ENCODE measurements at regions not wholly inside any gene's neighbourhood (a gene's known extent, or its start where the extent isn't known, plus 50 kb on each side); places are given as distances from the start of the nearest gene placed in this dataset.

- Histone ChIP-seq H3K27me3 (no peaks in the 10 kb centered on the region), H3K9me3 (no peaks in the 10 kb centered on the region), H3K4me3 (no peak overlapping the region), H3K36me3 (no peaks in the 10 kb centered on the region), H3K27ac (replicated peaks in 1 of 4) (no peak overlapping the region), H3K4me1 (peaks cover 0 to 5% (median 0%) of the 10 kb centered on the region in 4 donors)
- no peak for DNase-seq (ENCODE audit: extremely low spot score)
- TF ChIP-seq POLR2A (IDR thresholded peaks at IDR 0.05; ENCODE audit: low read depth) (no peak), EP300 (IDR thresholded peaks at IDR 0.05) (no peak), POLR2AphosphoS5 (IDR thresholded peaks at IDR 0.05) (no peak)
- no CpG with 5 or more reads among the region's 4 CpGs for WGBS
- intact Hi-C loops (cut with DNase I) = no loop called here
These were observed 174.5 kb upstream of the USP9Y start for GRCh38 chrY:12526362-12527063.

DNA sequence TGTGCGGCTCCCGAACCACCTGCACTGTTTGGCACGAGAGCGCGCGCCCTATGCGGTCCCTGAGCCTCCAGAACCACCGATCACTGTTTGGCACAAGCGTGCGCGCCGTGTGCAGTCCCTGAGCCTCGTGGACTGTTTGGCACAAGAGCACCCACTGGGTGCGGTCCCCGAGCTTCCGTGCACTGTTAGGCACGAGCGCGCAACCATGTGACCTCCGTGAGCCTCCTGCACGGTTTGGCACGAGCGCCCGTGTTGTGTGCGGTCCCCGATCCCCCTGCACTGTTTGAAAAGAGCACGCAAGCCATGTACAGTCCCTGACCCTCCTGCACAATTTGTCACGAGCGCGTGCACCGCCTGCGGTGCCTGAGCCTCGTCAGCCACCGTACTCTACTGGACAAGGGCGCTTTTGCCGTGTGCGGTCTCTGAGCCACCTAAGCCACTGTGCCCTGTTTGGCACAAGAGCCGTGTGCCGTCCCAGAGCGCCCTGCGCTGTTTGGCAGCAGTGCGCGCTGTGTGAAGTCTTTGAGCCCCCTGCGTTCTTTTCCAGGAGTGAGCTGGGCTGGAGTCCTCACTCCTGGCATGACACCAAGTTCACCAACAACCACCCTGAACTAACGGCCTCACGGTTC lies 163.7 kb upstream of the USP9Y start:
- TF ChIP-seq EP300 (IDR thresholded peaks at IDR 0.05) (no peak), POLR2A (IDR thresholded peaks at IDR 0.05; ENCODE audit: low read depth) (no peak), CTCF (IDR thresholded peaks at IDR 0.05) (no peak), POLR2AphosphoS5 (IDR thresholded peaks at IDR 0.05) (no peak)
- H3K4me3 ChIP-seq = no peak overlapping the region
- peaks cover 0 to 19% (median 0%) of the 10 kb centered on the region in 4 donors for H3K27me3 ChIP-seq
- H3K9me3 ChIP-seq = no peaks in the 10 kb centered on the region
- no peaks in the 10 kb centered on the region for H3K4me1 ChIP-seq
- no peak overlapping the region for H3K27ac ChIP-seq (replicated peaks in 1 of 4)
- no peaks in the 10 kb centered on the region for H3K36me3 ChIP-seq
- no CpG with 5 or more reads among the region's 46 CpGs for whole genome bisulfite sequencing
- intact Hi-C loops (cut with DNase I) = no loop called here
- no peak for DNase-seq (ENCODE audit: extremely low spot score)

DNA sequence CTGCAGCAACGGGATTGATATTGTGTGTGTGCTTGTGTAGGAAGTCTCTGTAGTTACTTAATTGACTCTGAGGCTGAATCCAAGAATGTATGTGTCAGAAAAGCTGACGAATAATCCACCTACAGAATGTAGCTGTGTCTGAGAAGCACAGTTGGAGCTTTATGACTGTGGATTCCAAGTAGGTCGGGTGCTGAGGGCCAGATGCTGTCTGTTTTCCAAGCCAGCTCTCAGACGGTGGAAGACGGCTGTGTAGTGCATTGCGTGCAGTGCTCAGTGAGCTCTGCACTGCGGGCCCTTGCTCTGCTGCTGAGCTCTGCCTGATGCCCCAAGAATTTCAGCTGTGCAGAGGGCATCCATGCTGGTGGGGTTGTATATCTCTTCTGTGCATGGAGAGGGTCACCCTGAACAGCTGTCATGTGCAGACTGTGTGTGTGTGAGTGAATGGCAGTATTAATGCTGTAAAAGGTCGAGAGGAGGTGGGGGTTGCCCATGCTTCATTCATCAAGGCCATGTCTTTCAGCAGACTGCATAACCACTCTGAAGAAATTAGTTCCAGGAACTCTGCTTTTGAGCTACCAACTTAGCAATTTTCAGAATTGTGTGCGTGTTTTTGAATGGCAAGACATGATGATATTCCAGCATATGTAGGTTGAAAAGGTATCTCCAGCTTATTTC lies 154.1 kb upstream of the USP9Y start:
- intact Hi-C loops (cut with DNase I) = no loop called here
- Histone ChIP-seq H3K9me3 (no peaks in the 10 kb centered on the region), H3K27ac (replicated peaks in 1 of 4) (no peak overlapping the region), H3K4me3 (no peak overlapping the region), H3K4me1 (no peaks in the 10 kb centered on the region), H3K36me3 (no peaks in the 10 kb centered on the region), H3K27me3 (no peaks in the 10 kb centered on the region)
- TF ChIP-seq CTCF (IDR thresholded peaks at IDR 0.05) = no peak
- TF ChIP-seq POLR2AphosphoS5 (IDR thresholded peaks at IDR 0.05) = no peak
- no peak for TF ChIP-seq EP300 (IDR thresholded peaks at IDR 0.05)
- no peak for TF ChIP-seq POLR2A (IDR thresholded peaks at IDR 0.05; ENCODE audit: low read depth)
- no peak for DNase-seq (ENCODE audit: extremely low spot score)
- no CpG with 5 or more reads among the region's 9 CpGs for WGBS

DNA sequence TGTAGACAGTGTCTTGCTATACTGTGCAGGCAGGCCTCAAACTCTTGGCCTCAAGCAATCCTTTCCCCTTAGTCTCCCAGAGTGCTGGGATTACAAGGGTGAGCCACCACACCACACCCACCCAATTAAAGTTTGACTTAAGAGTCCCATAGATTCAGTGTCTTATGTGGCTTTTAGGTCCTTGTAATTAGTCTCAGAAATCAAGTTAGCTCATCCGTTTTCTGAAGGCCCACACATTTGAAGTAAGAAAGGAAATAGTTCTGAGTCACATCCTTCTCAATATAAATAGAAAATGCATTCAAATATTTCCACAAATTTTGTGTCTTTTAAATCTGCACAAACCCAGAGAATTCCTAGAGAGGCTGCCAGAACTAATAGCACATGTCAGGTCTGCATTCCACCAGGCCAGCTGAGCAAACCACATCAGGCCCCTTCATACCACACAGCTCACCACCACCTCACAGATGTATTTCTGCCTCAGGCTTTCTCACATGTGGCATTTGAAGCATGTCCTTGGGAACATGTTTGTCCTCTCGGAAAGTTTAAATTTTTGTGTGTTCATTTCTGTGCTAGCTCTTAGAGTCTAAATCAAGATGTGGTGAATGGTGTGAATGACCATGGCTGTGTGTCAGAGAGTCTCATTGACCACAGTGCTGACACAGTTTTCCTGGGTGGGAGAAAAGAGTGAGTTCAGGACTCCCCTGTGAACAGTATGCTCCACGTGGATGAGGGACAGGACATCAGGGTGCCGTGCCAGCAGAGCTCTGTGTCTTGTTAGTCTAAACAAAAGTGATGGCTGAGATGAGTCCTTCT lies 148.4 kb upstream of the USP9Y start:
- no peak for DNase-seq (ENCODE audit: extremely low spot score)
- no peaks in the 10 kb centered on the region for H3K9me3 ChIP-seq
- H3K27me3 ChIP-seq = no peaks in the 10 kb centered on the region
- intact Hi-C loops (cut with DNase I) = no loop called here
- no CpG with 5 or more reads among the region's 4 CpGs for WGBS
- no peak overlapping the region for H3K4me3 ChIP-seq
- no peaks in the 10 kb centered on the region for H3K4me1 ChIP-seq
- H3K27ac ChIP-seq (replicated peaks in 1 of 4) = no peak overlapping the region
- TF ChIP-seq EP300 (IDR thresholded peaks at IDR 0.05) (no peak), CTCF (IDR thresholded peaks at IDR 0.05) (no peak), POLR2AphosphoS5 (IDR thresholded peaks at IDR 0.05) (no peak)
- no peaks in the 10 kb centered on the region for H3K36me3 ChIP-seq

GRCh38 chrY:12553909-12554308 lies 147.1 kb upstream of the USP9Y start:
- Histone ChIP-seq H3K36me3 (no peaks in the 10 kb centered on the region), H3K4me1 (no peaks in the 10 kb centered on the region), H3K27me3 (no peaks in the 10 kb centered on the region), H3K27ac (replicated peaks in 1 of 4) (no peak overlapping the region), H3K9me3 (no peaks in the 10 kb centered on the region), H3K4me3 (no peak overlapping the region)
- intact Hi-C loops (cut with DNase I) = no loop called here
- TF ChIP-seq POLR2AphosphoS5 (IDR thresholded peaks at IDR 0.05) (no peak), CTCF (IDR thresholded peaks at IDR 0.05) (no peak), POLR2A (IDR thresholded peaks at IDR 0.05; ENCODE audit: low read depth) (no peak), EP300 (IDR thresholded peaks at IDR 0.05) (no peak)
- no peak for DNase-seq (ENCODE audit: extremely low spot score)
- WGBS = no CpG with 5 or more reads among the region's 1 CpG
